ENCODE measurements at regions not wholly inside any gene's neighbourhood (a gene's known extent, or its start where the extent isn't known, plus 50 kb on each side); places are given as distances from the start of the nearest gene placed in this dataset.
"Not testable (repeated sequence)": the region's sequence is repeated elsewhere in the genome, so short reads cannot be mapped to it uniquely, and the experiment has no call there.

GRCh38 chr12:105499205-105499604, 168.7 kb downstream of the C12orf75 start:
- Histone ChIP-seq H3K4me1 (no peaks in the 10 kb centered on the region), H3K27ac (no peak overlapping the region), H3K9me3 (peaks cover 0 to 13% (median 3%) of the 10 kb centered on the region in 11 donors), H3K36me3 (no peaks in the 10 kb centered on the region), H3K27me3 (no peaks in the 10 kb centered on the region), H3K4me3 (no peak overlapping the region)
- intact Hi-C loops (cut with DNase I): no loop called here
- no peak for TF ChIP-seq CTCF (IDR thresholded peaks at IDR 0.05)
- ATAC-seq (no peak), DNase-seq (no peak)
- WGBS, 2 donors: 83 to 96% methylated on average over 2 of the region's 2 CpGs

- H3K36me3 ChIP-seq; H3K27me3 ChIP-seq; DNase-seq; intact Hi-C loops (cut with DNase I); H3K4me1 ChIP-seq; H3K4me3 ChIP-seq; H3K27ac ChIP-seq; ATAC-seq: not testable (repeated sequence)
- peaks cover 0 to 13% (median 3%) of the 10 kb centered on the region in 11 donors for H3K9me3 ChIP-seq
- WGBS, 2 donors: 91 to 94% methylated on average over 12 of the region's 12 CpGs
These were observed 170.2 kb downstream of the C12orf75 start for GRCh38 chr12:105500676-105501075.

GRCh38 chr12:105502426-105502930, 172.0 kb downstream of the C12orf75 start:
- H3K4me3 ChIP-seq: no peak overlapping the region
- intact Hi-C loops (cut with DNase I): no loop called here
- 53 to 55% methylated on average over 4 of the region's 4 CpGs for WGBS, 2 donors
- H3K27ac ChIP-seq: no peak overlapping the region
- ATAC-seq: no peak
- H3K4me1 ChIP-seq: no peaks in the 10 kb centered on the region
- peaks cover 0 to 13% (median 3%) of the 10 kb centered on the region in 11 donors for H3K9me3 ChIP-seq
- no peaks in the 10 kb centered on the region for H3K36me3 ChIP-seq
- no peak for DNase-seq
- no peaks in the 10 kb centered on the region for H3K27me3 ChIP-seq
- TF ChIP-seq CTCF (IDR thresholded peaks at IDR 0.05): no peak

- TF ChIP-seq CTCF (IDR thresholded peaks at IDR 0.05): no peak
- Histone ChIP-seq H3K27me3 (no peaks in the 10 kb centered on the region), H3K27ac (no peak overlapping the region), H3K4me3 (no peak overlapping the region), H3K36me3 (no peaks in the 10 kb centered on the region), H3K9me3 (peaks cover 0 to 3% (median 0%) of the 10 kb centered on the region in 11 donors), H3K4me1 (no peaks in the 10 kb centered on the region)
- ATAC-seq: no peak
- intact Hi-C loops (cut with DNase I): no loop called here
- DNase-seq: no peak
- 81 to 84% methylated on average over 1 of the region's 1 CpG for WGBS, 2 donors
These were observed 173.1 kb downstream of the C12orf75 start for GRCh38 chr12:105503619-105504018.

GRCh38 chr12:105504286-105504685, 173.8 kb downstream of the C12orf75 start:
- 87 to 96% methylated on average over 7 of the region's 7 CpGs for WGBS, 2 donors
- DNase-seq: no peak
- no peak for ATAC-seq
- no peaks in the 10 kb centered on the region for H3K9me3 ChIP-seq
- H3K27ac ChIP-seq: no peak overlapping the region
- intact Hi-C loops (cut with DNase I): no loop called here
- H3K4me3 ChIP-seq: no peak overlapping the region
- no peaks in the 10 kb centered on the region for H3K27me3 ChIP-seq
- H3K4me1 ChIP-seq: no peaks in the 10 kb centered on the region
- H3K36me3 ChIP-seq: no peaks in the 10 kb centered on the region
- TF ChIP-seq CTCF (IDR thresholded peaks at IDR 0.05): no peak

Data from heart right ventricle (tissue), 16 donors.